ENCODE measurements at regions not wholly inside any gene's neighbourhood (a gene's known extent, or its start where the extent isn't known, plus 50 kb on each side); places are given as distances from the start of the nearest gene placed in this dataset.

DNA sequence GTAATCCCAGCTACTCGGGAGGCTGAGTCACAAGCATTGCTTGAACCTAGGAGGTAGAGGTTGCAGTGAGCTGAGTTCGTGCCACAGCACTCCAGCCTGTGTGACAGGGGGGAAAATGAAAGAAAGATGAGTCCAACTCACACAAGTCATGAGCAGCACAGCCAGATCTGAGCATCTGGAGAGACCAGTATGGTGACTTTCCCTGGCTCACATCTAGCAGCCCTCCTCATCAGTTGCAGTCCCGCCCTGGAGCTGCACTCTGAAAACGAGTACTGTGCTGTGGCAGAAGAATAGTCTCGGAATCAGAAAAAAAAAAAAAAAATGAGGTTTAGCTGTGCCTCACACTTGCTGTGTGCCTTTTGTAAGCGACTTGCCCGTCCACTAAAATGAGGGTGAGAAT is 74.4 kb upstream of the TRIB2 start:
- no peak for TF ChIP-seq YY1 (IDR thresholded peaks at IDR 0.05; ENCODE audit: insufficient read depth, insufficient read length)
- no peak for TF ChIP-seq SUZ12 (IDR thresholded peaks at IDR 0.05; ENCODE audit: extremely low read depth, insufficient read depth, insufficient read length)
